ENCODE measurements at regions not wholly inside any gene's neighbourhood (a gene's known extent, or its start where the extent isn't known, plus 50 kb on each side); places are given as distances from the start of the nearest gene placed in this dataset.

GRCh38 chr16:17619261-17619660 lies 148.5 kb upstream of the XYLT1 start:
- no peak for DNase-seq
- H3K9me3 ChIP-seq (replicated peaks; ENCODE audit: insufficient read depth, low read length): no peaks in the 10 kb centered on the region
- H3K36me3 ChIP-seq (replicated peaks; ENCODE audit: insufficient read depth, low read length): no peaks in the 10 kb centered on the region
- H2AFZ ChIP-seq (ENCODE audit: low read length): no peak overlapping the region
- no peaks in the 10 kb centered on the region for H4K20me1 ChIP-seq (ENCODE audit: insufficient read depth, low read length)
- no peaks in the 10 kb centered on the region for H3F3A ChIP-seq (ENCODE audit: insufficient read depth, low read length)
- no peaks in the 10 kb centered on the region for H3K79me2 ChIP-seq (ENCODE audit: low read length)
- no peaks in the 10 kb centered on the region for H3K27me3 ChIP-seq (replicated peaks; ENCODE audit: insufficient read depth, low read length)
- no peak overlapping the region for H3K4me3 ChIP-seq (ENCODE audit: low read length)
- no peaks in the 10 kb centered on the region for H3K4me1 ChIP-seq (ENCODE audit: low read length)
- no peaks in the 10 kb centered on the region for H3K9me2 ChIP-seq (replicated peaks; ENCODE audit: insufficient read depth, low read length)
- no peak overlapping the region for H3K9ac ChIP-seq (ENCODE audit: low read length)
- no peak overlapping the region for H3K27ac ChIP-seq (ENCODE audit: low read length)
- H3K4me2 ChIP-seq (ENCODE audit: low read depth, low read length): no peak overlapping the region
- TF ChIP-seq EZH2phosphoT487 (IDR thresholded peaks at IDR 0.05; ENCODE audit: low read length) (no peak), EZH2 (optimal IDR thresholded peaks at IDR 0.05; ENCODE audit: low read depth, low read length) (no peak), CTCF (IDR thresholded peaks at IDR 0.05; ENCODE audit: low read length) (no peak)

GRCh38 chr16:17617021-17617552 lies 146.3 kb upstream of the XYLT1 start:
- no peaks in the 10 kb centered on the region for H3K79me2 ChIP-seq (ENCODE audit: low read length)
- no peak overlapping the region for H3K4me2 ChIP-seq (ENCODE audit: low read depth, low read length)
- no peak for DNase-seq
- H3K4me3 ChIP-seq (ENCODE audit: low read length): no peak overlapping the region
- H3K4me1 ChIP-seq (ENCODE audit: low read length): no peaks in the 10 kb centered on the region
- no peak overlapping the region for H2AFZ ChIP-seq (ENCODE audit: low read length)
- H3F3A ChIP-seq (ENCODE audit: insufficient read depth, low read length): no peaks in the 10 kb centered on the region
- no peaks in the 10 kb centered on the region for H3K9me2 ChIP-seq (replicated peaks; ENCODE audit: insufficient read depth, low read length)
- no peaks in the 10 kb centered on the region for H3K9me3 ChIP-seq (replicated peaks; ENCODE audit: insufficient read depth, low read length)
- TF ChIP-seq EZH2phosphoT487 (IDR thresholded peaks at IDR 0.05; ENCODE audit: low read length) (no peak), EZH2 (optimal IDR thresholded peaks at IDR 0.05; ENCODE audit: low read depth, low read length) (no peak), CTCF (IDR thresholded peaks at IDR 0.05; ENCODE audit: low read length) (no peak)
- no peaks in the 10 kb centered on the region for H3K36me3 ChIP-seq (replicated peaks; ENCODE audit: insufficient read depth, low read length)
- no peak overlapping the region for H3K9ac ChIP-seq (ENCODE audit: low read length)
- no peaks in the 10 kb centered on the region for H4K20me1 ChIP-seq (ENCODE audit: insufficient read depth, low read length)
- H3K27ac ChIP-seq (ENCODE audit: low read length): no peak overlapping the region
- no peaks in the 10 kb centered on the region for H3K27me3 ChIP-seq (replicated peaks; ENCODE audit: insufficient read depth, low read length)

- no peaks in the 10 kb centered on the region for H3K9me2 ChIP-seq (replicated peaks; ENCODE audit: insufficient read depth, low read length)
- H2AFZ ChIP-seq (ENCODE audit: low read length): no peak overlapping the region
- no peaks in the 10 kb centered on the region for H3K27me3 ChIP-seq (replicated peaks; ENCODE audit: insufficient read depth, low read length)
- no peaks in the 10 kb centered on the region for H4K20me1 ChIP-seq (ENCODE audit: insufficient read depth, low read length)
- H3K9ac ChIP-seq (ENCODE audit: low read length): no peak overlapping the region
- no peaks in the 10 kb centered on the region for H3K36me3 ChIP-seq (replicated peaks; ENCODE audit: insufficient read depth, low read length)
- H3K9me3 ChIP-seq (replicated peaks; ENCODE audit: insufficient read depth, low read length): no peaks in the 10 kb centered on the region
- no peaks in the 10 kb centered on the region for H3K79me2 ChIP-seq (ENCODE audit: low read length)
- H3F3A ChIP-seq (ENCODE audit: insufficient read depth, low read length): no peaks in the 10 kb centered on the region
- DNase-seq: no peak
- H3K27ac ChIP-seq (ENCODE audit: low read length): no peak overlapping the region
- no peak overlapping the region for H3K4me2 ChIP-seq (ENCODE audit: low read depth, low read length)
- H3K4me3 ChIP-seq (ENCODE audit: low read length): no peak overlapping the region
- TF ChIP-seq EZH2phosphoT487 (IDR thresholded peaks at IDR 0.05; ENCODE audit: low read length) (no peak), EZH2 (optimal IDR thresholded peaks at IDR 0.05; ENCODE audit: low read depth, low read length) (no peak), CTCF (IDR thresholded peaks at IDR 0.05; ENCODE audit: low read length) (no peak)
- no peaks in the 10 kb centered on the region for H3K4me1 ChIP-seq (ENCODE audit: low read length)
These were observed 141.6 kb upstream of the XYLT1 start for GRCh38 chr16:17612336-17612735.

All from MM.1S (cell line).